ENCODE measurements at regions not wholly inside any gene's neighbourhood (a gene's known extent, or its start where the extent isn't known, plus 50 kb on each side); places are given as distances from the start of the nearest gene placed in this dataset.

DNA sequence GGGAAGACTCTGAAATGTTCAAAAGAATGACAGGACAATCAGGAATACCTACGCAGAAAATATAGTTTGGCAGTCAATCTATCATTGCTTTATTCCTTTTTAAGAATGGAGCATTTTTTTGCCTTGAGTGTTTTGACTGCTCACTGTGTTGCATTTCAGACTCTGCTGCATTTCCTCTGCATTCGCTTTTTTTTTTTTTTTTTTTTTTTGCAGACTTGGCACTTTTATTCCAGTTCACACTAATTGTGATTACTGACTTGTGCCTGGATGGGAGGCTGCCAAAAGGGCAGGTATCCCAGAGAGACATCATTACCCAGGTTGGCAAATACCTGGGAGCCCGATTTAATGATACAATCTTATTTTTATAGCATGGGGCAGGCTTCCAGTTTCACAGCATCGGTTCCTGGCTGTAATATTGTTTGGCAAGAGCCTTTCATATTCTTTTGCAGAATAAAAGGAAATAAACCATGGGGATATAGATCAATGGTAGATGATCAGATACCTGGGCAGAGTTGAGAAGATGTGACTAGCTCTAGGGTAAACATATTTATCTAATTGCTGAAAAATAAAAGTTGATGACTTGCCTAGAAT is 1132.6 kb downstream of the MAT2B start:
- no peak for TF ChIP-seq MYC (IDR thresholded peaks at IDR 0.05; ENCODE audit: low read depth, low read length)
- no peak for TF ChIP-seq EZH2 (IDR thresholded peaks at IDR 0.05; ENCODE audit: borderline replicate concordance, low read depth, low read length, severe bottlenecking)
- no peak for TF ChIP-seq POLR2A (IDR thresholded peaks at IDR 0.05; ENCODE audit: low read depth, low read length)
- no peak for DNase-seq (ENCODE audit: low read depth, low spot score)
- no TSS peak for BruUV-seq (replicated peaks)
- no peaks in the 10 kb centered on the region for H3K79me2 ChIP-seq (ENCODE audit: control insufficient read depth, insufficient read depth, low read length)
- H3K4me2 ChIP-seq (ENCODE audit: insufficient read depth, low read length), result no peak overlapping the region
- no peaks in the 10 kb centered on the region for H3K36me3 ChIP-seq (ENCODE audit: control insufficient read depth in 2 of 2, extremely low read depth in 1 of 2, insufficient read depth in 2 of 2, low read length in 2 of 2)
- dilution Hi-C loops (cut with MboI; ENCODE audit: extremely low pct_ligation_motif_present, low sequenced_read_pairs), result no loop called here
- no peaks in the 10 kb centered on the region for H3K9me1 ChIP-seq (replicated peaks; ENCODE audit: control insufficient read depth, extremely low read depth, insufficient read depth, low read length)
- no peak overlapping the region for H2AFZ ChIP-seq (ENCODE audit: low read depth, low read length)
- no peak overlapping the region for H3K4me3 ChIP-seq (replicated peaks in 1 of 3; ENCODE audit: insufficient read depth in 1 of 3, low read depth in 1 of 3, low read length in 3 of 3)
- no peaks in the 10 kb centered on the region for H3K4me1 ChIP-seq (ENCODE audit: control insufficient read depth, extremely low read depth, insufficient read depth, low read length)
- intact Hi-C loops (cut with micrococcal nuclease), result no loop called here
- H3K9me3 ChIP-seq (replicated peaks; ENCODE audit: control insufficient read depth, insufficient read depth, low read length), result no peaks in the 10 kb centered on the region
- ChIA-PET POLR2A (no interaction called here), CTCF (no interaction called here)
- FAIRE-seq, result no peak
- H3K9ac ChIP-seq (replicated peaks; ENCODE audit: extremely low read depth, insufficient read depth, low read length), result no peak overlapping the region
- no peak overlapping the region for H3K27ac ChIP-seq (ENCODE audit: insufficient read depth, low read depth, low read length)
- no peaks in the 10 kb centered on the region for H4K20me1 ChIP-seq (replicated peaks; ENCODE audit: control insufficient read depth, extremely low read depth, insufficient read depth, low read length)
- no peaks in the 10 kb centered on the region for H3K27me3 ChIP-seq (ENCODE audit: control insufficient read depth in 2 of 2, insufficient read depth in 2 of 2, low read length in 2 of 2)

DNA sequence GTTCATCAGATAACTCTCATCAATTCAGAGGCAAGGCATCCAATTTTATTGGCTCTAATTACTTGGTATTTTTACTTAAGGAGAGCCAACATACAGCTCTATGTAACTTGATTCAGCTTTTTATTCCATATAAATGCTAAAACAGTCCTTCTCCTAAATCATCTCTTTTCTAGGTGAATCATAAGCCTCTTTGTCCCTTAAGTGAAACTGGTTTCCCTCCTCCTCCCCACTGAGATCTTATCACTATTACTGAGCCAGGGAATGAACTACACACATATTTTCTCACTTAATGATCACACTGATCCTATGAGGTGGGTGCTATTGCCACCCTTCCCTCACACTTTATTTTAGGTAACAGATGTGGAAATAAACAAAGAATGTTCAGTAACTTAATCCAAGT is 1143.8 kb downstream of the MAT2B start:
- Histone ChIP-seq H3K4me3 (replicated peaks in 1 of 3; ENCODE audit: insufficient read depth in 1 of 3, low read depth in 1 of 3, low read length in 3 of 3) (no peak overlapping the region), H3K36me3 (ENCODE audit: control insufficient read depth in 2 of 2, extremely low read depth in 1 of 2, insufficient read depth in 2 of 2, low read length in 2 of 2) (no peaks in the 10 kb centered on the region), H3K27ac (ENCODE audit: insufficient read depth, low read depth, low read length) (no peak overlapping the region), H4K20me1 (replicated peaks; ENCODE audit: control insufficient read depth, extremely low read depth, insufficient read depth, low read length) (no peaks in the 10 kb centered on the region), H3K79me2 (ENCODE audit: control insufficient read depth, insufficient read depth, low read length) (no peaks in the 10 kb centered on the region), H3K9me1 (replicated peaks; ENCODE audit: control insufficient read depth, extremely low read depth, insufficient read depth, low read length) (no peaks in the 10 kb centered on the region), H3K4me1 (ENCODE audit: control insufficient read depth, extremely low read depth, insufficient read depth, low read length) (no peaks in the 10 kb centered on the region), H3K27me3 (ENCODE audit: control insufficient read depth in 2 of 2, insufficient read depth in 2 of 2, low read length in 2 of 2) (no peaks in the 10 kb centered on the region), H2AFZ (ENCODE audit: low read depth, low read length) (no peak overlapping the region), H3K9ac (replicated peaks; ENCODE audit: extremely low read depth, insufficient read depth, low read length) (no peak overlapping the region), H3K9me3 (replicated peaks; ENCODE audit: control insufficient read depth, insufficient read depth, low read length) (no peaks in the 10 kb centered on the region), H3K4me2 (ENCODE audit: insufficient read depth, low read length) (no peak overlapping the region)
- no peak for DNase-seq (ENCODE audit: low read depth, low spot score)
- dilution Hi-C loops (cut with MboI; ENCODE audit: extremely low pct_ligation_motif_present, low sequenced_read_pairs) (no loop called here), intact Hi-C loops (cut with micrococcal nuclease) (no loop called here)
- ChIA-PET POLR2A (no interaction called here), CTCF (no interaction called here)
- TF ChIP-seq, protein P1, sequence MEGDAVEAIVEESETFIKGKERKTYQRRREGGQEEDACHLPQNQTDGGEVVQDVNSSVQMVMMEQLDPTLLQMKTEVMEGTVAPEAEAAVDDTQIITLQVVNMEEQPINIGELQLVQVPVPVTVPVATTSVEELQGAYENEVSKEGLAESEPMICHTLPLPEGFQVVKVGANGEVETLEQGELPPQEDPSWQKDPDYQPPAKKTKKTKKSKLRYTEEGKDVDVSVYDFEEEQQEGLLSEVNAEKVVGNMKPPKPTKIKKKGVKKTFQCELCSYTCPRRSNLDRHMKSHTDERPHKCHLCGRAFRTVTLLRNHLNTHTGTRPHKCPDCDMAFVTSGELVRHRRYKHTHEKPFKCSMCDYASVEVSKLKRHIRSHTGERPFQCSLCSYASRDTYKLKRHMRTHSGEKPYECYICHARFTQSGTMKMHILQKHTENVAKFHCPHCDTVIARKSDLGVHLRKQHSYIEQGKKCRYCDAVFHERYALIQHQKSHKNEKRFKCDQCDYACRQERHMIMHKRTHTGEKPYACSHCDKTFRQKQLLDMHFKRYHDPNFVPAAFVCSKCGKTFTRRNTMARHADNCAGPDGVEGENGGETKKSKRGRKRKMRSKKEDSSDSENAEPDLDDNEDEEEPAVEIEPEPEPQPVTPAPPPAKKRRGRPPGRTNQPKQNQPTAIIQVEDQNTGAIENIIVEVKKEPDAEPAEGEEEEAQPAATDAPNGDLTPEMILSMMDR (IDR thresholded peaks at IDR 0.05; ENCODE audit: extremely low read depth in 1 of 2, insufficient read depth in 1 of 2, low read depth in 1 of 2, low read length in 2 of 2), result no peak
- no peak for TF ChIP-seq POLR2A (IDR thresholded peaks at IDR 0.05; ENCODE audit: low read depth, low read length)
- no peak for TF ChIP-seq MYC (IDR thresholded peaks at IDR 0.05; ENCODE audit: low read depth, low read length)
- TF ChIP-seq GATA2 (IDR thresholded peaks at IDR 0.05; ENCODE audit: insufficient read depth, insufficient read length, low read depth, low read length), result no peak
- no peak for TF ChIP-seq JUN (IDR thresholded peaks at IDR 0.05; ENCODE audit: borderline replicate concordance, insufficient read depth, insufficient read length, low read depth)
- TF ChIP-seq EZH2 (IDR thresholded peaks at IDR 0.05; ENCODE audit: borderline replicate concordance, low read depth, low read length, severe bottlenecking), result no peak
- no peak for TF ChIP-seq FOS (IDR thresholded peaks at IDR 0.05; ENCODE audit: borderline replicate concordance, insufficient read depth, low read length)
- TF ChIP-seq POLR2AphosphoS5 (IDR thresholded peaks at IDR 0.05; ENCODE audit: insufficient read depth, low read depth, low read length), result no peak
- TF ChIP-seq, protein P2, sequence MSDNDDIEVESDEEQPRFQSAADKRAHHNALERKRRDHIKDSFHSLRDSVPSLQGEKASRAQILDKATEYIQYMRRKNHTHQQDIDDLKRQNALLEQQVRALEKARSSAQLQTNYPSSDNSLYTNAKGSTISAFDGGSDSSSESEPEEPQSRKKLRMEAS (IDR thresholded peaks at IDR 0.05; ENCODE audit: insufficient read depth, insufficient read length), result no peak
- FAIRE-seq, result no peak
- BruUV-seq (replicated peaks), result no TSS peak

Measured in endothelial cell of umbilical vein (primary cell).